ENCODE measurements at regions not wholly inside any gene's neighbourhood (a gene's known extent, or its start where the extent isn't known, plus 50 kb on each side); places are given as distances from the start of the nearest gene placed in this dataset.
"Not testable (repeated sequence)": the region's sequence is repeated elsewhere in the genome, so short reads cannot be mapped to it uniquely, and the experiment has no call there.

DNA sequence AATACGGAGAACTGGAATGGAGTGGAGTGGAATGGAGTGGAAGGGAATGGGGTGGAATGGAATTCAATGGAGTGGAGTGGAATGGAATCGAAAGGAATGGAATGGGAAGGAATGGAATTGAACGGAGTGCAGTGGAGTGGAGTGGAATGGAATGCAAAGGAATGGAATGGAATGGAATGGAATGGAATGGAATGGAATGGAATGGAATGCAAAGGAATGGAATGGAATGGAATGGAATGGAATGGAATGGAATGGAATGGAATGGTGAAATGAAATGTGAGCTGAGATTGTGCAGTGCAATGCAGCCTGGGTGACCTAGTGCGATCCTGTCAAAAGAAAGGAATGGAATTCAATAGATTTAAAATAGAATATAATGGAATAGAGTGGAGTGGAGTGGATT lies 357.3 kb upstream of the WSB1 start:
- ATAC-seq (ENCODE audit: low FRiP score) = peak; percentile 75

GRCh38 chr17:26937750-26938322 lies 356.1 kb upstream of the WSB1 start:
- peak; percentile 71 for ATAC-seq (ENCODE audit: low FRiP score)
- not testable (repeated sequence) for DNase-seq (ENCODE audit: low spot score)

More for the DNA sequence above, 357.3 kb upstream of the WSB1 start:
- not testable (repeated sequence) for DNase-seq (ENCODE audit: low spot score)

- not testable (repeated sequence) for DNase-seq (ENCODE audit: low spot score); ATAC-seq (ENCODE audit: low FRiP score)
These were observed 354.2 kb upstream of the WSB1 start for GRCh38 chr17:26939755-26940154.

DNA sequence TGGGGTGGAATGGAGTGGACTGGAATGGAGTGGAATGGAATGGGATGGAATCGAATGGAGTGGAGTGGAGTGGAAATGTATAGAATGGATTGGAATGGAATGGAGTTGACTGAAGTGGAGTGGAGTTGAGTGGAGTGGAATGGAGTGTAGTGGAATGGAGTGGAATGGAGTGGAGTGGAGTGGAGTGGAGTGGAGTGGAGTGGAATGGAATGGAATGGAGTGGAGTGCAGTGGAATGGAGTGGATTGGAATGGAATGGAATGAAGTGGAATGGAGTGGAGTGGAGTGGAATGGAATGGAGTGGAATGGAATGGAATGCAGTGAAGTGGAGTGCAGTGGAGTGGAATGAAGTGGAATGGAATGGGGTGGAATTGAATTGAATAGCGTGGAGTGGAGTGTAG lies 353.3 kb upstream of the WSB1 start:
- DNase-seq (ENCODE audit: low spot score) = not testable (repeated sequence)
- peak; percentile 60 for ATAC-seq (ENCODE audit: low FRiP score)

DNA sequence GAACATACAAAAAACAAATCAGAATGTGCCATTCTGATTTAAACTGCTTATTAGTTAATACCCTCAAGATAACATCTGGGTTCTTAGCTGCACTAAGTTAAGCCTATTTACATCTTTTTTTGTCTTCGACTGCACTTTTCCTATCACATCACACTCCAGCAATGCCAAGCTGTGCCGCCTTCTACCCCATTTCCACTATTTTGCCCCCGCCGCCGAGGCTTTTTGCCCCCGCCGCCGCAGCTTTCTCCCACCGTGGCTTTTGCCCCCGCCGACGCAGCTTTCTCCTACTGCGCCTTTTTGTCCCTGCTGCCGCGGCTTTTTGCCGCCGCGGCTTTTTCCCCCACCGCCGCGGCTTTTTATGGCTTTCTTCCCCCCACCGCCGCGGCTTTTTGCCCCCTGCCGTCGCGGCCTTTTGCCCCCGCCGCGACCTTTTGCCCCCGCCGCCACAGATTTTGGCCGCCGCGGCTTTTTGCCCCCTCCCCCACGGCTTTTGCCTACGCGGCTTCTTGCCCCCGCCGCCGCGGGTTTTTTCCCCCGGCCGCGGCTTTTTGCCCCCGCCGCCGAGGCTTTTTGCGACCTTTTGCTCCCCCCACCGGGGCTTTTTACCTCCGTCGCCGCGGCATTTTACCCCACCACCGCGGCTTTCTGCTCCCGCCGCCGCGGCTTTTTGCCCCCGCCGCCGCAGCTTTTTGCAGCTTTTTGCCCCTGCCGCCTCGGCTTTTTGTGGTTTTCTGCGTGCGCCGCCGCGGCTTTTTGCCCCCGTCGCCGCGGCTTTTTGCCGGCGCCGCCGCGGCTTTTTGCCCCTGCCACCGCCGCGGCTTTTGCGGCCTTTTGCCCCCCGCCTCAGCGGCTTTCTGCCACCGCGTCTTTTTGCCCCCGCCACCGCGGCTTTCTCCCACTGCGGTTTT lies 331.4 kb upstream of the WSB1 start:
- DNase-seq (ENCODE audit: low spot score) (no peak), ATAC-seq (ENCODE audit: low FRiP score) (no peak)
- no peak for TF ChIP-seq CTCF (IDR thresholded peaks at IDR 0.05)

GRCh38 chr17:26963163-26963503 lies 330.8 kb upstream of the WSB1 start:
- DNase-seq (ENCODE audit: low spot score) (no peak), ATAC-seq (ENCODE audit: low FRiP score) (no peak)
- no peak for TF ChIP-seq CTCF (IDR thresholded peaks at IDR 0.05)

GRCh38 chr17:26965898-26966624 lies 327.9 kb upstream of the WSB1 start:
- not testable (repeated sequence) for DNase-seq (ENCODE audit: low spot score); ATAC-seq (ENCODE audit: low FRiP score)

GRCh38 chr17:26966625-26967179 lies 327.2 kb upstream of the WSB1 start:
- not testable (repeated sequence) for ATAC-seq (ENCODE audit: low FRiP score); DNase-seq (ENCODE audit: low spot score)

DNA sequence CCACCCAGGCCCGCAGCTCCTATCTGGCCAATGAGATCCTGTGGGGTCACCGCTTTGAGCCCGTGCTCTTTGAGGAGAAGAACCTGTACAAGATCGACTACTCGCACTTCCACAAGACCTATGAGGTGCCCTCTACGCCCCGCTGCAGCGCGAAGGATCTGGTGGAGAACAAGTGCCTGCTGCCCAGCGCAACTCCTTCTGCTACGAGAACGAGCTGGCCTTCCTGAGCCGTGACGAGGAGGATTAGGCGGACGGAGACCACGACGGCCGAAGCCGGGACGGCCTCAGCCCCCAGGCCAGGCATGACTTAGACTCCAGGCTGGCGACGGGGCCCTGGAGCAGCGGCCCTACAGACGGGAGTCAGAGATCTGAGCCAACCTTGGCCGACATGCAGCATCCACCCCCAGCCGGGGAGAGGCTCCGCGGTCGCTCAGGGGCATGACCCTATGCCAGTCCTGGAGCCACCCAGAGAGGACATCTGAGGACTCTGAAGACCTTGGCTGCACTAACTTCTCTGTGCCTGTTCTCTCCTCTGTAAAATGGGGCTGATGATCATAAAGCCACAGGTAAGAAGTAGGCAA lies 312.0 kb upstream of the WSB1 start:
- DNase-seq (ENCODE audit: low spot score); ATAC-seq (ENCODE audit: low FRiP score): not testable (repeated sequence)

DNA sequence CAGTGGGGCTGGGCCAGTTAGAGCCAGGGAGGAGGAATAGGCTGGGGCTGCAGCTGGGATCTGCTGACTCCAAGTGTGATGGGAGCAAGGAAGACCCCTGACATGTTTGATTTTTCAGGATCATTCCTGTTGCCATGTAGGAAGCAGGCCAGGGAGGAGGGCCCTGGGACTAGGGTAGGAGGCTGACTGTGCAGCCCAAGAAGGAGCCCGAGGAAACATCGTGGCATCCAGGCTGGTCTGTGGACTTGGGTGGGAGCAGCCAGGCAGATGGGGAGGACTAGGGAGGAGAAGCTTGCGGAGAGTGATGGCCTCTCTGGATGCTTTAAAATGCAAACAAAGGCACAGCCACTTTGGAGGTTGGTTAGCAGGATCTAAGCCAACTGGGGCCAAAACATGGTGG lies 311.4 kb upstream of the WSB1 start:
- not testable (repeated sequence) for DNase-seq (ENCODE audit: low spot score); ATAC-seq (ENCODE audit: low FRiP score)

DNA sequence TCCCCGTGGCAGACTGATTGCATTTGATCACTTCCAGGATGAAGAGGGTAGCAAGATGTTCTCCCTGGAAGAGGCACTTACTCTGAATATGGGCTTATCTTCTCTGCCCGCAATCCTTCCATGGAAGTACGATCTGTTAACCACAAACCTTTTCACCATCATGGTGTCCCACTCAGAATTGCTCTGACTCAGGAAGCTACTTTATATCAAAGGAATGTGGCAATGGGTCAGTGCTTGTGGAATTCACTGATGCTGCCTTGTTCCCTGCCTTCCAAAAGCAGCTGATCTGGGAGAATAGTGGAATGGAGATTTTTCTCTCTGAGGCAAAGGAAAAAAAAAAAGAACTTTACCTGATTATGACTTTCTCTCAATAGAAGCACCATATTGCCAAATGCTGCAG lies 306.1 kb upstream of the WSB1 start:
- DNase-seq (ENCODE audit: low spot score); ATAC-seq (ENCODE audit: low FRiP score): not testable (repeated sequence)

- not testable (repeated sequence) for ATAC-seq (ENCODE audit: low FRiP score); DNase-seq (ENCODE audit: low spot score)
These were observed 299.3 kb upstream of the WSB1 start for GRCh38 chr17:26994648-26995047.

DNA sequence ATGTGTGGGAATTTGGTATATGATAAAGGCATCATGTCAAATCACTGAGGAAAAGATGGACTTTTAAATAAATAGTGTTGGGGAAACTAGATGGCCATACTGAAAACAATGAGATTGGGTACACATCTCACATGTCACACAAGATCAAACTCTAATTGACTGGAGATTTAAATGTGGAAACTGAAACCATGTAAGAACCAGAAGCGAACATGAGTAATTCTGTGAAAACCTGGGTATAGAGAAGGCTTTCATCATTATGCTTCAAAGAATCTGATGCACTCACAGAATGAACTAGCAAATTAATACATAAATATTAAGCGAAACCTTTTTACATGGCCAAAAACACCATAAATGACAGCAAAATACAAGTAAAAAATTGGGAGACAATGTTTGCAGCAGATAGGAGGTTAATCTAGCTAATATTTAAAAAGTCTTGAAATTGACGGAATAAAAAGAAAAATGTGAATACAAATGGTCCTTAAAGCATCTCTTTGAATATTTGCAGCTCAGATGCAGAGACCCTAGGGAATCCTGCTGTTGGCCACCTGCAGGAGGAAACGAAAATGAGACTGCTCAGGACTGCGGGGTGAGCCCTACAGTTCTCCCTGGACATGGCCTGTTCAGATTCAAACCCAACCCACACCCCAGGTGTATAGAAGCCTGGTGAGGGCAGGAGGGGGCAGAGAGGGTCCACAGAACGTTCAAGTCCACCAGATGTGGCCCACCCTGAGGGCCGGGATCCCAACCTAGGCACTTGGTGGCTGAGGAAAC lies 297.6 kb upstream of the WSB1 start:
- not testable (repeated sequence) for DNase-seq (ENCODE audit: low spot score); ATAC-seq (ENCODE audit: low FRiP score)

DNA sequence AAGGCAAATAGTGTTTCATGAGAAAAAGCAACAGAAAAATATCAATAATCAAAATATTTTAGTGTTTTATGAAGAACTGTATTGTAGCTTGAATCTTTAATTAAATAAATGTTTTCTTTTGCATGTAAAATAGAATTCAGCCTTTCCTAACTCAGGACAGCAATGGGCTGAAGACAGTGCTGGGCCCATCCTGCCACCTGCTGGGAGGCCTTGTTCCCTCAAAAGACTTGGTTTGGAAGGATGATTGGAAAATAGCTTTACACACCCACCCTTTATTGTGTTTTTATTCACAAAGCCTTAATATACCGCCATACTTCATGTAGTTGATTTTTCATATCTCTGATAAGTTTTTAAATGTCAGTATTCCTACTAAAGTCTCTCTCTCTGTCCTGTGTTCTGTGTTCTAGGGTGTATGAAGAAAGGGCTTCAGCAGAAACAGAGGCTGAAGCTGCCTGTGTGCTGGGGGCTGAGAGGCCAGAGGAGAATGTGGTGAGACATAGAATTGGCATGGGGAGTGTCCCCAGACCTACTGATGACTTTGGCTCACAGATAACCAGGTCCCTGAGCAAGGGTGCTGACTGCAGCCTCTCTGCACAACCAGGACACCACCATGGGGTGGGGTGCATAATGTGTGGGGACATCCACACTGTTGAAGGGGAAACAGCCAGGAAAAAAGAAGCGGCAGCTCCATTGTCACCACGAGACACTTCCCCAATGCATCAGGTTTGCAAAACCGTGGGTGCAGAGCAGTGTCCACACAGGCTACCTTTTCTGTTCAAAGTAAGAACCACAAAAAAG lies 286.0 kb upstream of the WSB1 start:
- not testable (repeated sequence) for ATAC-seq (ENCODE audit: low FRiP score); DNase-seq (ENCODE audit: low spot score)
